Stimulated activated CD8-positive, alpha-beta memory T cell treated with anti-CD3 and anti-CD28 coated beads, Interleukin-15, amount 100 ng/mL, for 48 hours (primary cell): ENCODE measurements at regions not wholly inside any gene's neighbourhood (a gene's known extent, or its start where the extent isn't known, plus 50 kb on each side); places are given as distances from the start of the nearest gene placed in this dataset.

Source experiments
- DNase-seq, 2 donors: peaks; one replicate each; pipeline ENCODE4 v3.0.0-alpha.2; 2020; ENCODE audit warnings: low read depth in 2 of 2

- DNase-seq: no peak
Observed at GRCh38 chr2:216320852-216321251, 51.4 kb downstream of the MARCHF4 start.

DNA sequence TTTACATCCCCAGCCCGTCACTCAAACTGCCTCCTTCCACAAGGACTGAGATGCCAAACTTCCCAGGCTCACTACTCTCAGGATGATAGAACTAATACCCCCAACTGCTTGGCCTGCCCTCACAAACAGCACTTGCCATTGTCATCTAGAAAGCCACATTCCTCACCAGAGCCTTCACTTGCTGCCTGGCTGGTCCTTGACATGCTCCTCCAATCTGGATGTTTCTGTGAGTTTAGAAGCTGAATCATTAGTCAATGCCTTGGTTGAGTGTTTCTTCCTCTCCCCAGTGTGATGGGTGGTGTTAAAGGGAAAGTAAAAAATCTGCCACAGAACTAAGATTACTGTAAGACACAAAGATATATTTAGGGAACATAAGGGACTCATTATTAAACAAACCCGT lies 52.5 kb downstream of the MARCHF4 start:
- DNase-seq: no peak

DNA sequence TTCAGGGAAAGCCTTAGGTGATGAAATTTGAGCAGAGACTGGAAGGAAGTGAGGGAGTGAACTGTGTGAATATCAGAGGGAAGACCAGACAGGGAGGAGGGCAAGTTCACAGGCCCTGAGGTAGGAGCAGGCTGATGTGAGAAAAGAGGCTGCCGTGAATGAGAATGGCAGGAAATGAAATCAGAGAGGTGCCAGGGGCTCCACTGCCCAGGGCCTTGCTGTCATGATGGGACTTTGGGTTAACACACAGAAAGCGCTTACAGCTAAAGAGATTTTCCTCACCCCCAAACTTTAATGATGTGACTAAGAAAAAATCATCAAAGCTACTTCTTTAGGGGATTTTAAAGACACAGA lies 53.8 kb downstream of the MARCHF4 start:
- no peak for DNase-seq

- DNase-seq: no peak
Observed at GRCh38 chr2:216317831-216318520, 54.3 kb downstream of the MARCHF4 start.

GRCh38 chr2:216316743-216317142 lies 55.5 kb downstream of the MARCHF4 start:
- DNase-seq: no peak

- DNase-seq: no peak
Observed at GRCh38 chr2:216315802-216316603, 56.3 kb downstream of the MARCHF4 start.

DNA sequence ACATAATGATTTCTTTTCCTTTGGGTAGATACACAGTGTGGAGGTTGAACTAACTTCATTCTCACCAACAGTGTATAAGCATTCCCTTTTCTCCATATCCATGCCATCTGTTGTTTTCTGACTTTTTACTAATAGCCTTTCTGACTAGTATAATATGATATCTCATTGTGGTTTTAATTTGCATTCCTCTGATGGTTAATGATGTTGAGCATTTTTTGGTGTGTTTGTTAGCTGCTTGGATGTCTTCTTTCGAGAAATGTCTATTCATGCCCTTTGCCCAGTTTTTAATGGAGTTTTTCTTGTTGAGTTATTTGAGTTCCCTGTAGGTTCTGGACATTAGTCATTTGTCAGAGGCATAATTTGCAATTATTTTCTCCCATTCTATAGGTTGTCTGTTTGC lies 59.8 kb downstream of the MARCHF4 start:
- DNase-seq: no peak

DNA sequence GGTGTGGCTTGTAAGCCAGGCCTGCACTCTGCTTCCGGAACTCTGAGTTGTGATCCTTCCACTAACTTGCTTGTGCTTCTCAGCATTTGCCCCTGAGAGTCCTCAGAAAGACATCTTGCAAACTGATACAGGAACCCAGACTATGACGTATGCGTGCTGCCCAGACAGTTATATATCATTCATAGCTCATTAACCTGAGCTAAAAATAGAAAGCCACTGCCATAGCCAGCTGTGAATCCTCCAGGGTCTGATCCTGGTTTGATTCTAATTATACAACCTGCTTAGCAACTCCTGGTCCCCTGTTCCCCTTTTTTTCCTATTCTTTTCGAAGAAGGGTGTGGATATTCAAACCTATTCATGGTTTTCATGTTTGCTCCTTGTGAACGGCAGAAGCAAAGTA lies 63.7 kb downstream of the MARCHF4 start:
- no peak for DNase-seq

DNA sequence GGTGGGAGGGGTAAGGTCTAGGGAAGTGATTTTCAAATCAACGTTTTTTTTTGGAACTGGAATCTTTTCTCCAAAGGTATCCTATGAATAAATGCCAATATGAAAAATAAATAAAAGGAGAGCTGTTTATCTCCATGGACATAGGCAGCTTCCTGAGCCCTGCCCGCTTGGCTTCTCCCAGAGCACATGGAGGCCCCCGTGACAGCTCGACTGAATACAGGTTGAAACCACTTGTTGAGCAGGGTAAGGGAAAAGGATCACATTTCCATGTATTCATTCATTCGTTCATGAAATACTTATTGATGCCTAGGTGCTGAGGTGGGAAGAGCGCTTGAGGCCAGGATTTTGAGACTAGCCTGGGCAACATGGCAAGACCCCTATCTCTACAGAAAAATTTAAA lies 64.8 kb downstream of the MARCHF4 start:
- no peak for DNase-seq

GRCh38 chr2:216306868-216307267 lies 65.4 kb downstream of the MARCHF4 start:
- DNase-seq: no peak

GRCh38 chr2:216305574-216305973 lies 66.7 kb downstream of the MARCHF4 start:
- DNase-seq: no peak

GRCh38 chr2:216302981-216303676 lies 69.2 kb downstream of the MARCHF4 start:
- no peak for DNase-seq

DNA sequence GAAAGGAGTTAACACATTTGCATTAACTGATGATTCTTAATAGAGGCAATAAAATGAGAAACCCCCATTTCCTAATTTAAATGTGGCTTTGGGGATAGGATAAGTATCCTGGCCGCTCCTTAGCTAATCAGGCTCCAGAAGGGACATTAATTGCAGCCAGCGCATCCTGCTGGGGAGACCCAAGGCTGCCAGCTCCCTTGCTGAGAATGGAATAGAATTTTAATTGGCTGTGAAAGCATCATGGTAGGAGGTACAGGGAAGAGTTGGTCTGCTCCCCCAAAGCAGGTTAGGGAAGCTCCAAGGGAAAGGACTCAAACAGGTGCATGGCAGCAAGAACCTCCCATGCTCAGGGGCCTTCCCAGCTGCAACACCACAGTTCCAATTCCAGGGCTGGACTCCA lies 71.4 kb downstream of the MARCHF4 start:
- DNase-seq: no peak

DNA sequence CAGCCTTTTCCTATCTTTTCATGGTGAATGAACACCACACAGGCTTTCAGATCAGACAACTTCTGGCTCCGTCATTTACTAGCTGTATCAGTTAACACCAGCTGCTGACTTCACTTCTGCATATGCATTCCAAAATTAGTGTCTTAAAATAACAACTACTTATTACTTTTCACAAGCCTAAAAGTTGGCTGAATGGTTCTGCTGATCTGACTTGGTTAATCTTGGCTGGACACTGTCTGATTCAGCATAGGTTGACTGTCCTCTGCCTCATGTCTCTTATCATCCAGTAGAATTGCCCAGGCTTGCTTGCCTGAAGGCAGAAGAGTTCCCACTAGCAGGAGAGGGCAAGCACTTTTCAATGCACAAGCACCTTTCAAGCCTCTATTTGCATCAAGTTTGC lies 72.7 kb downstream of the MARCHF4 start:
- no peak for DNase-seq

- no peak for DNase-seq
Observed at GRCh38 chr2:216298719-216299495, 73.4 kb downstream of the MARCHF4 start.

GRCh38 chr2:216296856-216297255 lies 75.4 kb downstream of the MARCHF4 start:
- no peak for DNase-seq

DNA sequence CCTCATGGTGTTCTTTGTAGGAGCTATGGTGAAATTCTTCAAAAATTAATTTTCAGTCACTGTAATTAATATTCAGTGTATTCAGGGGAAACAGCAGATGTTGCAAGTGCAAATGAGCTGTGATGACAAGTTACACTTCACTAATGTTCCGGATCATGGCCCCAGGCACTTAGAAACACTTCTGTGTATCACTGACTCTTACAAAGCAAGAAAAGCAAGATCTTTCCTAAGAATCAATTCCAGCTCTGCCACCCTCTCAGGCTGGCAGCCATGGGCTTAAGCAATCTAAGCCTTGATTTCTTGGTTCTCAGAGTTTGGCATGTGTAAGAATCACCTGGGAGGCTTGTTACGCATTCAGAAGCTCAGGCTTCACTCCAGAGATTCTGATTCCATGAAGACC lies 78.0 kb downstream of the MARCHF4 start:
- DNase-seq: no peak

- DNase-seq: no peak
Observed at GRCh38 chr2:216293883-216294282, 78.4 kb downstream of the MARCHF4 start.

DNA sequence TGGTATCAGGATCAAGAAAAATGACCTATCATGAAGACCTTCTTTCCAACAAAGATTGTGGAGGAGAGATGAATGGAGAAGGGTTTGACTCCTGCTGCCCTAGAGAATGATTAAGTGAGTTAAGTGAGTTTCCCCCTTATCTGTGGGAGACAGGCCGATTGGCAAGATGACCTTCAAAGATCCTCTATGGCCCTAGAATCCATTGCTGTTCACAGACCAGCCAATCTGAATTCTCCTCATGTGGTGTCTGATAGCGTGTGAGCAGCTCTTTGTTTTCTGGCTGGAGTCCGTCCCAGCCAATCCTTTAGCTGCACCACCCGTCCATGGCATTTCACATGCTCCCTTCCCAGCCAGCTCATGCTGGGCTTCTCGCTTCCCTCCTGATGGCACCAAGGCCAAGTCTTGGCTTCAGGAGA lies 79.4 kb downstream of the MARCHF4 start:
- no peak for DNase-seq

GRCh38 chr2:216292475-216292874 lies 79.8 kb downstream of the MARCHF4 start:
- no peak for DNase-seq

DNA sequence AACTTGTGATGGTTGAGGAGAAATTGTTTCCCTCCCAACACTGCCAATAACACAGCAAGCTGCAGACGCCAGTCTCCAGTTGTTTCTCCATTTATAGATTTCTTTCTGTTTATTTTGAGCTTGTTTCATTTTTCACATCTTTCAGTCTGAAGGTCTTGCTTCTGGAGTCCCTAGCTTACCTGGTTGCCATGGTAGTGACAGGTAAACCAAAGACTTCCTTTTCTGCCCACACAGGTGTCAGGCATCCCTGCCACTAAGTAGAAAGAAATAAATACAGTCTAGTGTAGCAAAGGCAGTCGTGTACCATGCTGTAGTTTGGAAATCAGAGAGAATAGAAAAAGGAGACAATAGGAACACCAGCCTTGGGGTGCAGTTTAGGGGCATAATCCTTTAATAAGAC lies 82.8 kb downstream of the MARCHF4 start:
- no peak for DNase-seq

DNA sequence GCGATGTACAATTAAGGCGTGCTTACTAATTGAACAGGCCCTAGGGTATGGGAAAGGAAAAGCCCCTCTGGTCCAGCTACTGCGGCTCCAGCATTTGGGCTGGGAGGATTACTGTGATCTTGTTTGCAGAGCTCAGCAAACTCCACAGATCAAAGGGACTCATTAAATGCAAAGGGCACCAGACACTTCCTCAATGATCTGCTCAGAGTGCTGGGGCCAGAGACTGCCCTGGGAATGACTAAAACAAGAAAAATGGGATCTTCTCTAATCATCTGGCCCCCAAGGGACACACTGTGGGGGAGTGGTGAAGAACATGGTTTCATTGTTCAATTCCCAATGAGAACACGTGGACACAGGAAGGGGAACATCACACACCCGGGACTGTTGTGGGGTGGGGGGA lies 85.0 kb downstream of the MARCHF4 start:
- no peak for DNase-seq
